OCI-LY1 (cell line): ENCODE measurements at regions not wholly inside any gene's neighbourhood (a gene's known extent, or its start where the extent isn't known, plus 50 kb on each side); places are given as distances from the start of the nearest gene placed in this dataset.

Experiments used
- H2AFZ ChIP-seq: fragments of 200-600 bp; sonication (generic), shearing (Covaris generic); 2 replicates; pipeline ENCODE4 v1.6.0; 2014; ENCODE audit warnings: antibody characterized with exemption, mild to moderate bottlenecking, low read length
- H3F3A ChIP-seq: fragments of 200-600 bp; sonication (generic), shearing (Covaris generic); 2 replicates; pipeline ENCODE4 v1.6.0; 2014; ENCODE audit warnings: mild to moderate bottlenecking, antibody characterized with exemption, low read length, moderate library complexity; ENCODE audit not compliant: insufficient read depth
- H3K27ac ChIP-seq: fragments of 200-600 bp; sonication (generic); 2 replicates; pipeline ENCODE4 v1.5.1; 2014; ENCODE audit warnings: low read length, mixed run types, mild to moderate bottlenecking, low read depth; ENCODE audit not compliant: poor library complexity, severe bottlenecking
- H3K27me3 ChIP-seq: fragments of 200-600 bp; sonication (generic); 2 replicates; pipeline ENCODE4 v1.6.0; 2014; ENCODE audit warnings: antibody characterized with exemption, mild to moderate bottlenecking, low read length, moderate library complexity; ENCODE audit not compliant: insufficient read depth
- H3K36me3 ChIP-seq: fragments of 200-600 bp; sonication (generic); 2 replicates; pipeline ENCODE4 v1.6.1; 2014; ENCODE audit warnings: mild to moderate bottlenecking, antibody characterized with exemption, low read length, moderate library complexity, mixed read lengths; ENCODE audit not compliant: insufficient read depth
- H3K4me1 ChIP-seq: fragments of 200-600 bp; sonication (generic); 2 replicates; pipeline ENCODE4 v1.5.1; 2014; ENCODE audit warnings: mild to moderate bottlenecking, low read length, moderate library complexity; ENCODE audit not compliant: insufficient read depth, severe bottlenecking
- H3K4me2 ChIP-seq: fragments of 200-600 bp; sonication (generic), shearing (Covaris generic); 2 replicates; pipeline ENCODE4 v1.6.1; 2014; ENCODE audit warnings: low read length
- H3K4me3 ChIP-seq: fragments of 200-600 bp; sonication (generic); 2 replicates; pipeline ENCODE4 v1.5.1; 2014; ENCODE audit warnings: low read length, low read depth, mild to moderate bottlenecking, mixed read lengths; ENCODE audit not compliant: poor library complexity, severe bottlenecking
- H3K79me2 ChIP-seq: fragments of 200-600 bp; shearing (Covaris generic); 2 replicates; pipeline ENCODE4 v1.6.1; 2016; ENCODE audit warnings: mixed run types, low read length, mixed read lengths; ENCODE audit not compliant: insufficient read depth
- H3K9ac ChIP-seq: fragments of 200-600 bp; sonication (generic), shearing (Covaris generic); 2 replicates; pipeline ENCODE4 v1.6.1; 2014; ENCODE audit warnings: mild to moderate bottlenecking, low read length, mixed read lengths
- H3K9me2 ChIP-seq: fragments of 200-600 bp; sonication (generic), shearing (Covaris generic); 2 replicates; pipeline ENCODE4 v1.6.1; 2014; ENCODE audit warnings: low read depth, mild to moderate bottlenecking, low read length, mixed read lengths
- H3K9me3 ChIP-seq: fragments of 200-600 bp; shearing (Covaris generic); 2 replicates; pipeline ENCODE4 v1.6.1; 2014; ENCODE audit warnings: low read length, mixed read lengths
- H4K20me1 ChIP-seq: fragments of 200-600 bp; sonication (generic), shearing (Covaris generic); 2 replicates; pipeline ENCODE4 v1.6.0; 2016; ENCODE audit warnings: mild to moderate bottlenecking, low read length; ENCODE audit not compliant: insufficient read depth
- CTCF ChIP-seq: fragments of 200-600 bp; sonication (generic), shearing (Covaris generic); IDR thresholded peaks from 2 replicates; pipeline ENCODE4 v1.5.1; 2017; ENCODE audit warnings: mild to moderate bottlenecking, antibody characterized with exemption, low read length, moderate library complexity, mixed read lengths
- EZH2 ChIP-seq: fragments of 200-600 bp; sonication (generic), shearing (Covaris generic); IDR thresholded peaks from 2 replicates; pipeline ENCODE4 v1.8.0; 2017; ENCODE audit warnings: borderline replicate concordance, mixed run types, mild to moderate bottlenecking, antibody characterized with exemption, low read length, moderate library complexity, mixed read lengths

- Histone ChIP-seq H3K9me3 (no peaks in the 10 kb centered on the region), H3K4me2 (no peak overlapping the region), H2AFZ (no peak overlapping the region), H3K36me3 (no peaks in the 10 kb centered on the region), H3K27ac (no peak overlapping the region), H3K4me3 (no peak overlapping the region), H3K9ac (no peak overlapping the region), H3F3A (no peaks in the 10 kb centered on the region), H4K20me1 (no peaks in the 10 kb centered on the region), H3K4me1 (no peaks in the 10 kb centered on the region), H3K9me2 (no peaks in the 10 kb centered on the region), H3K79me2 (no peaks in the 10 kb centered on the region), H3K27me3 (no peaks in the 10 kb centered on the region)
- no peak for TF ChIP-seq EZH2
- no peak for TF ChIP-seq CTCF
Measured at GRCh38 chr17:69961501-69962145, 113.4 kb upstream of the KCNJ16 start.

GRCh38 chr17:69962436-69962995 is 112.5 kb upstream of the KCNJ16 start:
- no peaks in the 10 kb centered on the region for H3K9me3 ChIP-seq
- no peaks in the 10 kb centered on the region for H3K36me3 ChIP-seq
- no peak overlapping the region for H3K4me2 ChIP-seq
- no peaks in the 10 kb centered on the region for H3K27me3 ChIP-seq
- H3K79me2 ChIP-seq = no peaks in the 10 kb centered on the region
- H3K27ac ChIP-seq = no peak overlapping the region
- H3K4me1 ChIP-seq = no peaks in the 10 kb centered on the region
- H3K9ac ChIP-seq = no peak overlapping the region
- no peak overlapping the region for H3K4me3 ChIP-seq
- TF ChIP-seq EZH2 (no peak), CTCF (no peak)
- no peaks in the 10 kb centered on the region for H3K9me2 ChIP-seq
- H4K20me1 ChIP-seq = no peaks in the 10 kb centered on the region
- no peaks in the 10 kb centered on the region for H3F3A ChIP-seq
- H2AFZ ChIP-seq = no peak overlapping the region

- no peak overlapping the region for H2AFZ ChIP-seq
- H3F3A ChIP-seq = no peaks in the 10 kb centered on the region
- no peaks in the 10 kb centered on the region for H3K36me3 ChIP-seq
- H3K27me3 ChIP-seq = no peaks in the 10 kb centered on the region
- H3K4me3 ChIP-seq = no peak overlapping the region
- no peak overlapping the region for H3K4me2 ChIP-seq
- no peak for TF ChIP-seq CTCF
- TF ChIP-seq EZH2 = no peak
- H3K27ac ChIP-seq = no peak overlapping the region
- no peaks in the 10 kb centered on the region for H4K20me1 ChIP-seq
- no peaks in the 10 kb centered on the region for H3K79me2 ChIP-seq
- H3K4me1 ChIP-seq = no peaks in the 10 kb centered on the region
- H3K9ac ChIP-seq = no peak overlapping the region
- no peaks in the 10 kb centered on the region for H3K9me2 ChIP-seq
- H3K9me3 ChIP-seq = no peaks in the 10 kb centered on the region
Measured at GRCh38 chr17:69967910-69968411, 107.1 kb upstream of the KCNJ16 start.
